ENCODE measurements at regions not wholly inside any gene's neighbourhood (a gene's known extent, or its start where the extent isn't known, plus 50 kb on each side); places are given as distances from the start of the nearest gene placed in this dataset.
"Not testable (repeated sequence)": the region's sequence is repeated elsewhere in the genome, so short reads cannot be mapped to it uniquely, and the experiment has no call there.

DNA sequence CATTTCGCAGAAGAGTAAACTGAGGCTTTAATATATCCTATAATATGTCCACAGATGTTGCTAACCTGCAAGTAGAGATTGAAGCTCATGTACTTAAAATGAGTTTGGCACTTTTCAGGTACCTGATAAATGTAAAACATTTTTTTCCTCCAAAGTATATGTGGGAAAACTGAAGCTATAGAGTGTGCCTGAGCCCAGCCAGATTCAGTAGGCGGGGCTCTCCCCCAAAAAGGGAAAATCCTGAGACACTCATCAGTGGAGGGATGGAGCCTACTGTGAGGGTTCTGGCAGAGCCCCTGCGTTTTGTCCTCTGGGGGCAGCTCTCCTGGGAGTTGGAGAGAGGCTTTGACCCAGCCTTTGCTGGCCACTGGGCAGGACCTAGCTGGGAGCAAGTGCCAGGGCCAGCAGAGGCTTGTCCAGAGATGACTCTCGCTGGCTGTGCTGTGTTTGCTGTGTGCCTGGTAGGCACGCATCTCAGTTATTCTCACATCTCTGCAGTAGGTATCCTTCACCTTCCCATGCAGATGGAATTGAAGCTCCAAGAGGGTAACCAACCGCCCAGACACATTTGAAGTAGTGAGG is 81.1 kb upstream of the SPRY4 start:
- DNase-seq (ENCODE audit: low read depth) = no peak

DNA sequence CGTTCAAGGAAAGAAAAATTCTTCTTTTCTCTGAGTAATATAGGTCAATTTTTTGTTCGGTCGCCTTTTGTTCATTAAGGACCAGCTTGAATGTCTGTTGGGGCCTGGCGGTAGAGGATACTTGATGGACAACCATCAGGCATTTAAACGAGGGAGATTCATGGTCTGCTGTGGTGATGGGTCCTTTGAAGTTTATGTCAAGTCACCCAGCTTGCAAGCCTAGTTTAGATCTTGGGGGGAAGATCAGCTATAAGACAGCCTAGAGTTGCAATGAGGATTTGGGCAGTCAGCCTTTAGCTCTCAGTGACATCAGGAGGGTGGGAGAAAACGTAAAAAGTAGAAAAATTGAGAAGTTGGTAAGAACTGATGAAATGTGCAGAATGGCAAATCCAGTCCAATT is 80.2 kb upstream of the SPRY4 start:
- no peak for DNase-seq (ENCODE audit: low read depth)

GRCh38 chr5:142404046-142404477 is 79.2 kb upstream of the SPRY4 start:
- DNase-seq (ENCODE audit: low read depth) = no peak

GRCh38 chr5:142403583-142403982 is 78.8 kb upstream of the SPRY4 start:
- DNase-seq (ENCODE audit: low read depth) = no peak

DNA sequence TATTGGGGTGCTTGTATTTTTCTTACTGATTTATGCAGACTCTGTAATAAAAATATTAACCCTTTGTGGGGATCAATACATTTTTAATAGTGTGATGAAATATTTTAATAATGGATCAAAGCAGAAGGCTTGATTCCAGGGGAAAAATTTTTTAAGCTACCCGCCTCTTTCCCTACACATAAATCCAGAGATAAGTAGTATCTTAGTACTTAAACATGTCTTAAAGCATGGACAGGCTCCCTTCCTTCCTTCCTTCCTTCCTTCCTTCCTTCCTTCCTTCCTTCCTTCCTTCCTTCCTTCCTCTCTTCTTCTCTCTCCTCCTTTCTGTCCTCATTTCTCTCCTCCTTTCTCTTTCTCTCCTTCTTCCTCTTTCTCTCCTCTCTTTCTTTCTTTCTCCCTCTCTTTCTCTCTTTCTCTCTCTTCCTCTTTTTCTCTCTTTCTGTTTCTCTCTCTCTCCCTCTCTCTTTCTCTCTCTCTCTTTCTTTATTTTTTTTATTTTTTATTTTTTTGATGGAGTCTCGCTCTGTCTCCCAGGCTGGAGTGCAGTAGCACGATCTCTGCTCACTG is 78.0 kb upstream of the SPRY4 start:
- DNase-seq (ENCODE audit: low read depth) = no peak

DNA sequence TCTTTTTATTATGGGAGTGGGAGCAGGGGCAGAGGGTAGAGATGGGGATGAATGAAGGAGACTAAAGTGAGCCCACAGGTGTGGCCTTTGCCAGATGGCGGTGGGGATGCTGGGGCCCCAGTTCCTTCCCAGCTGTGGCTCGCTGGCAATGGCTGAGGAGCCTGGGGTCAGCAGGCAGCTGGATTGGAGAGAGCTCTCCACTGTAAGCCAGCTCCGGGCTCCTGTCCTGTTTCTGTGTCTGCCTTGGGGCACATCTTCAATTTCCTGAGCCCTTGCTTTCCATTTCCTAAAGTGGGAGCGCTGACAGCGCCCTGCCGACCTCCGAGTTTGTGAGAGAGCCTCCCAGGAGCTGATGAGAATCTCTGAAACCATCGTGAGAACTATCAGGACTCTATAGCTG is 75.6 kb upstream of the SPRY4 start:
- DNase-seq (ENCODE audit: low read depth) = no peak

DNA sequence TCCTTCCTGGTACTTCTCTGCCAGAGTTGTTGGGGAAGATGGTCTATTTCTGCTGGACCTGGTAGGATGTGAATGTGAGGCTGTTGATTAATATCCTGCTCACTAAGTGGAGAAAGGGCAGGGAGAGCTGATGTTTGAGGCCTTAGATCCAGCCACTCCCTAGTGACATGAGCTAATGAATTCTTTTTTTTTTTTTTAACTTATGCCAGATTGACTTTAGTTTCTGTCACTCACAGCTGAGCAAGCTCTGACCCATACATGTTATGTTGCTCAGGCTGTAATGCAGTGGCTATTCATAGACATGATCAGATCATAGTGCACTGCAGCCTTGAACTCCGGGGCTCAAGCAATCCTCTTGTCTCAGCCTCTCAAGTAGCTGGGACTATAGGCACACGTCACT is 75.1 kb upstream of the SPRY4 start:
- no peak for DNase-seq (ENCODE audit: low read depth)

- no peak for DNase-seq (ENCODE audit: low read depth)
These were observed 73.9 kb upstream of the SPRY4 start for GRCh38 chr5:142398730-142399055.

GRCh38 chr5:142398011-142398729 is 73.3 kb upstream of the SPRY4 start:
- not testable (repeated sequence) for DNase-seq (ENCODE audit: low read depth)

GRCh38 chr5:142397178-142397577 is 72.4 kb upstream of the SPRY4 start:
- DNase-seq (ENCODE audit: low read depth) = no peak

- DNase-seq (ENCODE audit: low read depth) = no peak
These were observed 71.7 kb upstream of the SPRY4 start for GRCh38 chr5:142396436-142397038.

- no peak for DNase-seq (ENCODE audit: low read depth)
These were observed 70.5 kb upstream of the SPRY4 start for GRCh38 chr5:142395334-142395733.

DNA sequence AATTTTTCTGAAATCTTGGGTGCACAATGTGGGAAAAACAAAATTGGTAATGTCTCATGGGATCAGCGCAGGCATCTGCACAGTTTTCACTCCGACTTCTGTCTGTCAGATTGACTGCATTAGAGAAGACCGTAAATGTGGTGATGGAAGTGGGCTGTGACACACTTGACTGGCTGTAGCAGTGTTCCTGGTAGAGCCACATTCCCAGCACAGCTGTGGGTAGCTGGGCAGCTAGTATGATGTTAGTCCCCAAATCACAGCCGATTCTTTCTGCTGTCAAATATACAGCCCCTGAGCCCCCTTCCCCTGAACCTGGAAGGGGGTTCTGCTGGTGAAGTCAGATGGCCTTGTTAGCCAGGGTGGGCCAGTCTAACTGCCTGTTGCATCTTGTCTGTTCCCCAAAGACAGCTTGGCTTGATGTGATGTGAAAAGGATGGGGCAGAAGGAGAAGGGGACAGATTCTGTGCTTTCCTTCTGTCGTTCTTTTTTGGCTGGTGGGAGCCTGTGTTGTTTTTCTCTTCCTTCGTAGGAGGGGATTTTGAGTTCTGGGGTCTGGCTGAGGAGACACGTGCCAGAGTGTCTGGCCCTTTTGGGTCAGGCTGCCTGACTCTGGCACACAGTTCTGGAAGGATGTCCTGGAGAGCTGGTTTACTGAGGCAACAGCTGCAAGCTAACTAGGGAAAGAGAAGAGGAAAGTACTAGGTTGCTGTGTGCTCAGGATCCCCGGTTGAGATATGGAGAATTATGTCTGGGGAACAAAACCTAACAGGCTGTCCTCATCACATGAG is 66.4 kb upstream of the SPRY4 start:
- no peak for DNase-seq (ENCODE audit: low read depth)

- no peak for DNase-seq (ENCODE audit: low read depth)
These were observed 65.5 kb upstream of the SPRY4 start for GRCh38 chr5:142390334-142390733.

DNA sequence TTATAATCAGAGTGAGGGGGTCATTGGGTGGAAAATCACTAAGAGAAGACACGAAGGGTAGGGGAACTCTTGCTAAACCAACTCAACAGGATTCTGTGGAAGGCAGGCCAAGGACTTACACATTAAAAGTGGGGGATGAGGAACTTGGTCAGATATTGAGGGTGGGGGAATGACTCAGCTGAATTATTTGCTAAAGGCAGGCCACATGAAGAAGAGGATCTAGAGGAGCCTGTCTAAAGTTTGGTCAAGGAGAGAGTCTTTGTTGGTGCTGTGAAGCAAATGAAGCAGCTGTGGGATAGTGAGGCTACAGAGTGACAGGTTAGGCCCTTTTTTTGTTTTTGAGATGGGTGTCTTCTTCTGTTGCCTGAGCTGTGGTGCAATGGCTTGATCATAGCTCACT is 63.9 kb upstream of the SPRY4 start:
- DNase-seq (ENCODE audit: low read depth) = no peak

DNA sequence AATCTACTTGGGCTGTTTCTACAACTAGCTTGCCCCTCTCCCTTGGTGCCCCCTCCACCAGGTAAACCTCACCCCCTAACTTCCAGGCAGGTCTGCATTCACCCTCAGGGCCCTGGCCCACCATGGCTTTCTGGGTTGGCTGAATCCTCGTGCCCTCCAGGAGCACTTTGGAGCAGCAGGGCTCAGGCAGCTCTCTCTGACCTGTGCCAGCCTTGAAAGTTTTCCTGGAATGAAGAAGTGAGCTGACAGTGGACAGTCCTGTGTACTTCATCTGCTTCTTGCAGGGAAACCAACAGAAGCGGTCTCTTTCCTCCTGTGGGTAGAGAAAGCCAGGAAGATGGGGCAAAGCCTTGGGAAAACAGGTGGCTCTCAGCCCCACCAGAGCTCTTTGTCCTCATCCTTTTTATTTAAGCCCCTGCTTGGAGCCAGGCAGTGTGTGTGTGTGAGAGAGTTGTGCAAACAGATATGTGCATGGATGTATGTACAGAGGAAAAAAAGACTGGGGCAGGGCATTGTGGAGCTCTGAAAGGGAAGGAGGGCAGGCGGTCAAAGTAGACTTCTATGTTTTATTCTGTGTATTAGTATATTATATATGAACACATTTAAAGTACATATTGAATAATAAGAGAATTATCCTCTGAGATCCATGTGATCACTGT is 62.3 kb upstream of the SPRY4 start:
- DNase-seq (ENCODE audit: low read depth) = no peak

DNA sequence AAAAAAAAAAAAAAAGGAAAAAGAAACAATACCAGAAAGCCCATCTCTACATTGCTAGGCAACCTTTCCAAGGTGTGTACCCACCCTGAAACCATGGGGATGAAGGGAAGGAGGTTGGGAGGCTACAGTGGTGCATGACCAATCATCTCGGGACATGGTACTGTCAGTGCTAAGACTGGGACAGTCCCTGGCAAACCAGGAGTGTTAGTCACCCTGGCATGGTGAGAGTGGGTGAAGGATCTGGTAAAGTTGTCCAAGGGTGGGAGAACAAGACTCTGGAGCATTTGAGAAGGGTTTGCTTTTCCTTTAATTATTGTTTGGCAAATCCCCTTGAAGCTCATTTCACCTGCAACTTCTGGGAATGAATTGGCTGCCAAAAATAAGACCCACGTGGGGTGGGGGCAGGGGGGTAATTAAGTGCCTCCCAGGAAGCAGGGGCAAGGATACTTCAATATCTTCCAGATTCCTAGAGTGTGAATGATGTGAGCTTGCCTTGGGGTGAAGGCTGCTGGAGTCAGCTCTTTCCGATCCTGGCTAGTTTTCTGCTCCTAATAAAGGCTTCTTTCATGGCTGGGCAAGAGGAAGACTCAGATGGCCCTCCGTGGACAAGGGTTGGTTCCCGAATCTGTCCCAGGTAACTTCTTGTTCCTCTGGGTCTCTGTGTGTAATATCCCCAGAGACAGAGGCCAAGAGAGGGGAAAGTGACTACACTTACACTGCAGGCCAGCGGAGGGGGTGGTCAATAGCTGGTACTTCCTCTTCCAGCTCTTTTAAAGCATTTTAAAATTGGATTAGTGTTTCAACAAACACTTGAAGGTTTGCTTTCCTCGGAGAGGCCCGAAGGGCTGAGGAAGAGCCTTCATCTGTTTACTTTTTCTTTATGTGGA is 61.6 kb upstream of the SPRY4 start:
- no peak for DNase-seq (ENCODE audit: low read depth)

DNA sequence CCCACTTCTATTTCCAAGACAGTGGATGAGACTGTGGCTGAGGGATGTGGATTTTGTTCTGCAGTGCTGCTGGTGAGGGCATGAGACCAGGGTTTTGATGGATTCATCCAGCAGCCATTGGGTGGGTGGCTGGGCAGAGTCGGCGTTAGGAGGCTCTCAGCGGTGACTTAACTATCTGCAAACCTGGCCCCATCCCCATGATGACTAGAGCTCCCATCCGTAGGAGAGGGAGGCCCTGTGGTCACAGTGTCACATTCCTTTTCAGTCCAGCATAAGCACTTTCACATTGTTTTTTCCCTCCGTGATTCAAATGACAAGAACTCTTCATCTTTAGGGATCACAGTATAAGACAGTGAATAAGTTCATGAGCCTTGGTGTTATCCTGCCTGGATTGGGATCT is 60.4 kb upstream of the SPRY4 start:
- DNase-seq (ENCODE audit: low read depth) = no peak

GRCh38 chr5:142384014-142384413 is 59.2 kb upstream of the SPRY4 start:
- DNase-seq (ENCODE audit: low read depth) = no peak

GRCh38 chr5:142382186-142382585 is 57.4 kb upstream of the SPRY4 start:
- DNase-seq (ENCODE audit: low read depth) = no peak
